HG02938 (cell line): ENCODE measurements at regions not wholly inside any gene's neighbourhood (a gene's known extent, or its start where the extent isn't known, plus 50 kb on each side); places are given as distances from the start of the nearest gene placed in this dataset.

ENCODE experiments used
- ATAC-seq: cut with Tn5 transposase; IDR thresholded peaks from one replicate; pipeline ENCODE4 v1.9.1; 2021; ENCODE audit warnings: mild to moderate bottlenecking, moderate library complexity; ENCODE audit not compliant: unreplicated experiment

- ATAC-seq = no peak
These were observed 167.2 kb downstream of the LINC00237 start for GRCh38 chr20:20939006-20939405.

GRCh38 chr20:20938599-20938998 lies 167.6 kb downstream of the LINC00237 start:
- ATAC-seq = no peak

- ATAC-seq = no peak
These were observed 168.0 kb downstream of the LINC00237 start for GRCh38 chr20:20938131-20938530.

- ATAC-seq = no peak
These were observed 172.8 kb downstream of the LINC00237 start for GRCh38 chr20:20933142-20933958.

GRCh38 chr20:20932156-20932555 lies 174.0 kb downstream of the LINC00237 start:
- ATAC-seq = no peak

GRCh38 chr20:20931632-20932031 lies 174.5 kb downstream of the LINC00237 start:
- no peak for ATAC-seq

- ATAC-seq = no peak
These were observed 175.1 kb downstream of the LINC00237 start for GRCh38 chr20:20931024-20931423.

GRCh38 chr20:20930500-20930899 lies 175.7 kb downstream of the LINC00237 start:
- no peak for ATAC-seq

- no peak for ATAC-seq
These were observed 176.8 kb downstream of the LINC00237 start for GRCh38 chr20:20929341-20929740.

GRCh38 chr20:20926222-20926905 lies 179.8 kb downstream of the LINC00237 start:
- no peak for ATAC-seq

GRCh38 chr20:20920433-20920832 lies 185.7 kb downstream of the LINC00237 start:
- ATAC-seq = no peak

- ATAC-seq = no peak
These were observed 190.3 kb downstream of the LINC00237 start for GRCh38 chr20:20915844-20916243.

GRCh38 chr20:20904501-20904831 lies 192.0 kb upstream of the RALGAPA2 start:
- ATAC-seq = no peak

GRCh38 chr20:20903773-20904500 lies 191.5 kb upstream of the RALGAPA2 start:
- ATAC-seq = no peak

GRCh38 chr20:20897922-20898321 lies 185.5 kb upstream of the RALGAPA2 start:
- ATAC-seq = no peak

- ATAC-seq = no peak
These were observed 184.7 kb upstream of the RALGAPA2 start for GRCh38 chr20:20897145-20897544.

- no peak for ATAC-seq
These were observed 184.2 kb upstream of the RALGAPA2 start for GRCh38 chr20:20896606-20897005.

GRCh38 chr20:20895537-20895936 lies 183.1 kb upstream of the RALGAPA2 start:
- no peak for ATAC-seq

GRCh38 chr20:20894753-20895152 lies 182.3 kb upstream of the RALGAPA2 start:
- no peak for ATAC-seq

GRCh38 chr20:20894280-20894679 lies 181.8 kb upstream of the RALGAPA2 start:
- ATAC-seq = no peak

- no peak for ATAC-seq
These were observed 179.9 kb upstream of the RALGAPA2 start for GRCh38 chr20:20892328-20892727.

- no peak for ATAC-seq
These were observed 178.3 kb upstream of the RALGAPA2 start for GRCh38 chr20:20890751-20891150.
